ENCODE measurements at regions not wholly inside any gene's neighbourhood (a gene's known extent, or its start where the extent isn't known, plus 50 kb on each side); places are given as distances from the start of the nearest gene placed in this dataset.

DNA sequence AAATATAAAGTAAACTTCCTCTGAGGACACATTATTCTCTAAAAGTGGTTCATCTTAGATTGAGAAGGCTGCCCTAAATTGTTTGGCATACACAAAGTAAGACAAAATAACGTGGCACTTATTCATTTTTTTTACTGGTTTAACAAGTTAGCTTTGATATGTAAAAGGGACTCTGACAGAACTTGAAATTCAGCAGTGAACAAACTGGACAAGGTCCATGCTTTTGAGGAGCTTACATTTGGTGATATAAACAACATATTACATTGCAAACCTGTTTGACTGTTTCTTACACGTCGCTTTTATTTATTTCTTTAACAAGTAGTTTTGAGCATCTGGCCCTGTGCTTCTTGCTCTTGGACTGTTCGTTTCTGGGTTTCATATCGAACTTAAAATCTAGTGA, 253.1 kb upstream of the POM121L12 start:
- no peaks in the 10 kb centered on the region for H3K36me3 ChIP-seq (ENCODE audit: insufficient read depth, low read length)
- H3K9ac ChIP-seq (ENCODE audit: insufficient read length), result no peak overlapping the region
- H3K4me3 ChIP-seq, result no peak overlapping the region
- no peak overlapping the region for H3K27ac ChIP-seq
- DNase-seq (ENCODE audit: low read depth, low spot score), result no peak
- no peaks in the 10 kb centered on the region for H3K9me3 ChIP-seq (ENCODE audit: low read depth, low read length)
- no peak for TF ChIP-seq EZH2 (IDR thresholded peaks at IDR 0.05)
- no peak for TF ChIP-seq POLR2AphosphoS5 (IDR thresholded peaks at IDR 0.05; ENCODE audit: borderline replicate concordance, low read depth, low read length)

DNA sequence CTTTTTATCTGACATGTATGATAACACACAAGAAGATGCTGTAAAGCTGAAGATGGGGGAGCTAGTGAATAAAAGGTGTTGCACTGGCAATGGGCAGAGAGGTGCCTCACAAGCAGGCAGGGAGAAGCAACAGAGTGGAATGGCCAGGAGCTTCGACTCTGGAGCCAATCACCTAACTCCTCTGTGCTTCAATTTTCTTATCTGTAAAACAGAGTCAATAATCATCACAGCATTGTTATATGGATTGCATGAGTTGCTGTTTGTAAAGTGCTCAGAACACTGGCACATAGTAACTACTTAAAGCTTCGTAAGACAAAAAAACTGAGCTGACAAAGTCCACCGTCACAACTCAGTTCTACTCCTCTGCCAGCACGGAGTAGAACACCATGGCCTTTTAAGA, 254.2 kb upstream of the POM121L12 start:
- no peak for DNase-seq (ENCODE audit: low read depth, low spot score)
- Histone ChIP-seq H3K4me3 (no peak overlapping the region), H3K9me3 (ENCODE audit: low read depth, low read length) (no peaks in the 10 kb centered on the region), H3K27ac (no peak overlapping the region), H3K36me3 (ENCODE audit: insufficient read depth, low read length) (no peaks in the 10 kb centered on the region), H3K9ac (ENCODE audit: insufficient read length) (no peak overlapping the region)
- TF ChIP-seq POLR2AphosphoS5 (IDR thresholded peaks at IDR 0.05; ENCODE audit: borderline replicate concordance, low read depth, low read length), result no peak
- TF ChIP-seq FOXP2 (optimal IDR thresholded peaks at IDR 0.05; ENCODE audit: control extremely low read depth, extremely low read length, insufficient read depth), result no peak
- no peak for TF ChIP-seq EZH2 (IDR thresholded peaks at IDR 0.05)

DNA sequence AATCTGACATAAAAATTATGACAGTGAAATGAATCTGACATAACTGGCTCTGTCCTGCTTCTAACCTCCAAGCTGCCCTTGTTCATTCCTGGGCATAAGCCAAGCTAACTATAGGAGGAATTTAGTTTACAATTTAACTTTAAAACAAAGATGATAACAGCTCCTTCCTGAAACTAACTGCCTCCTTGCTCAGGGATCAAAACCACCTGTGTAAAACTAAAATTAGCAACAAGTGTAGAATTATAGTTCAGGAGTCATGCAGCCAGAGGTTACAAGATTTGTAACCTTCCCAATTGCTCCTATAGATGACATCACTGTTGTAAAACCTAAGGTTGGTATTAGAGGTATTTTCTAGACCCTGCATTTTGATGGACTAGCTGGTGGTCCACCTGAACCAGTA, 256.4 kb upstream of the POM121L12 start:
- Histone ChIP-seq H3K27ac (no peak overlapping the region), H3K9ac (ENCODE audit: insufficient read length) (no peak overlapping the region), H3K4me3 (no peak overlapping the region), H3K9me3 (ENCODE audit: low read depth, low read length) (no peaks in the 10 kb centered on the region), H3K36me3 (ENCODE audit: insufficient read depth, low read length) (no peaks in the 10 kb centered on the region)
- no peak for TF ChIP-seq FOXP2 (optimal IDR thresholded peaks at IDR 0.05; ENCODE audit: control extremely low read depth, extremely low read length, insufficient read depth)
- no peak for TF ChIP-seq EZH2 (IDR thresholded peaks at IDR 0.05)
- no peak for TF ChIP-seq POLR2AphosphoS5 (IDR thresholded peaks at IDR 0.05; ENCODE audit: borderline replicate concordance, low read depth, low read length)
- no peak for DNase-seq (ENCODE audit: low read depth, low spot score)

DNA sequence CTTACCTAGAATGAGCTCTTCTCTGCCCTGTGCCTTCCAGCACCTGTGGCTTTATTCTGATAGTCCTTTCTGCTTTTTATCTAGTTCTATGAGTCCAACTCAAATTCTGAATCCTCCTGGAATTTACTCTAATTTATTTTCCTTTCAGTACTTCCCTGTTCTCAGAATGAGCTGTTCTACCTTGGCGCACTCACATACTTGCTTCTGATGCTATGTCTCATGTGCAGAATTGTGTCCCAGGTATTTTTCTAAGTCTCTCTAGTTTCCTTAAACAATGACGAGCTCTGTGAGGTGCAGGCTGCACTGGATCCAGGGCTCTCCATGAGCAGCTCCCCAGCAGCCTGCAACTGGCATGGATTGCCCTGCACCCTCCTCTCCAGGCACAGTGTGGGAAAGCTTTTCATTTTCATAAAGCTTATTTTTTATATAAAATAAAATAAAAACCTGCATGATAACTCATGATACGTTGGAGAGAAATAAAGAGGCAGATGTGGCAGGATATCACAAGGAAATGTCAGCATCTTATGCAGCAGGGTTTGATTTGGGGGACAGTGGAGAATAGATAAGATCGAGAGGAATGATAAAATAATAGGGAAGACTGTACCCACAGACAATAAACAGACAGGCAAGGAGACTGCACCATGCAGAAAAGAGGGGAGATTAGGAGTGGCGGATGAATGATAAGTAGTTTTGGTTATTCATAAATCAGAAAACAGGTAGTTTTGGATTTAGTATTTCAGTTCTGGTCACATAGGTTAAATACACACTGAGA, 258.2 kb upstream of the POM121L12 start:
- no peak overlapping the region for H3K27ac ChIP-seq
- H3K9ac ChIP-seq (ENCODE audit: insufficient read length), result no peak overlapping the region
- no peaks in the 10 kb centered on the region for H3K9me3 ChIP-seq (ENCODE audit: low read depth, low read length)
- TF ChIP-seq POLR2AphosphoS5 (IDR thresholded peaks at IDR 0.05; ENCODE audit: borderline replicate concordance, low read depth, low read length) (no peak), FOXP2 (optimal IDR thresholded peaks at IDR 0.05; ENCODE audit: control extremely low read depth, extremely low read length, insufficient read depth) (no peak), EZH2 (IDR thresholded peaks at IDR 0.05) (no peak)
- H3K36me3 ChIP-seq (ENCODE audit: insufficient read depth, low read length), result no peaks in the 10 kb centered on the region
- H3K4me3 ChIP-seq, result no peak overlapping the region
- DNase-seq (ENCODE audit: low read depth, low spot score), result no peak

DNA sequence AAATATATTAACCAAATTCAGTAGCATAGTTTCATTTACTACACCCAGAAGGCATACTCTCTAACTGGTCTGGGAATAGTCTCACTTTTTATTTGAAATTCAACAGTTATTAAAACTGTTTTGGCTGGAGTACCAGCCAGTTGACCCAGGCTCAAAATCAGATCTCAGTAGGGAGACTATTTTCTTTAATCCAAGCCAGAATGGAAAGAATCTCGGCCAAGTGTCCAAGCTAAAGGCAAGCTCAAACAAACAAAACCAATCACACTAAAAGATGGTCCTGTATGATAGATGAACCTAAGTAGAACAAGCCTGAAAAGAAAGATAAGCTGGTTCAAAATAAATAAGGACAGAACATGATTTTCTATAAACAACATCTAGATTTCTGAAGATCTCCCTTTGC, 259.6 kb upstream of the POM121L12 start:
- Histone ChIP-seq H3K9ac (ENCODE audit: insufficient read length) (no peak overlapping the region), H3K9me3 (ENCODE audit: low read depth, low read length) (no peaks in the 10 kb centered on the region), H3K4me3 (no peak overlapping the region), H3K36me3 (ENCODE audit: insufficient read depth, low read length) (no peaks in the 10 kb centered on the region), H3K27ac (no peak overlapping the region)
- no peak for TF ChIP-seq POLR2AphosphoS5 (IDR thresholded peaks at IDR 0.05; ENCODE audit: borderline replicate concordance, low read depth, low read length)
- no peak for TF ChIP-seq EZH2 (IDR thresholded peaks at IDR 0.05)
- no peak for TF ChIP-seq FOXP2 (optimal IDR thresholded peaks at IDR 0.05; ENCODE audit: control extremely low read depth, extremely low read length, insufficient read depth)
- no peak for DNase-seq (ENCODE audit: low read depth, low spot score)

DNA sequence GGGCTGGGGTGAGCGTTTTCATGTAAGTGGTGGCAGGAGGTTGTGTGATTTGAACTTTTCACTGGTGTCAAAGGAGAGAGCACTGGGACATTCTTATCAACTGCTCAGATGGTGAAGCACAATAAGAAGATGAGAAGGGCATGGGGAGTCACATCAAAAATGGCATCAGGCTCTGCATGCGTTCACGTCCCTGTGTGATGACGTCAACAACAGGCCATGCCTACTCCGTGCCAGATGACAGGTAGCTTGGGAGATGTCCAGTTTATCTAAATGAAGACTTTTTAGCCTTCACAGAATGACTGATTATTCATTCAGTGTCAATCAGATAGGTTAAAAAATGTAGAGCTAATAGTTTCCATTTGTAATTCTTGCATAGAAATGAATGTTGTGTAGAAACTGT, 264.3 kb upstream of the POM121L12 start:
- H3K27ac ChIP-seq, result no peak overlapping the region
- no peaks in the 10 kb centered on the region for H3K9me3 ChIP-seq (ENCODE audit: low read depth, low read length)
- no peak overlapping the region for H3K4me3 ChIP-seq
- no peak for TF ChIP-seq FOXP2 (optimal IDR thresholded peaks at IDR 0.05; ENCODE audit: control extremely low read depth, extremely low read length, insufficient read depth)
- no peak for TF ChIP-seq EZH2 (IDR thresholded peaks at IDR 0.05)
- TF ChIP-seq POLR2AphosphoS5 (IDR thresholded peaks at IDR 0.05; ENCODE audit: borderline replicate concordance, low read depth, low read length), result no peak
- no peak overlapping the region for H3K9ac ChIP-seq (ENCODE audit: insufficient read length)
- no peak for DNase-seq (ENCODE audit: low read depth, low spot score)
- H3K36me3 ChIP-seq (ENCODE audit: insufficient read depth, low read length), result no peaks in the 10 kb centered on the region

DNA sequence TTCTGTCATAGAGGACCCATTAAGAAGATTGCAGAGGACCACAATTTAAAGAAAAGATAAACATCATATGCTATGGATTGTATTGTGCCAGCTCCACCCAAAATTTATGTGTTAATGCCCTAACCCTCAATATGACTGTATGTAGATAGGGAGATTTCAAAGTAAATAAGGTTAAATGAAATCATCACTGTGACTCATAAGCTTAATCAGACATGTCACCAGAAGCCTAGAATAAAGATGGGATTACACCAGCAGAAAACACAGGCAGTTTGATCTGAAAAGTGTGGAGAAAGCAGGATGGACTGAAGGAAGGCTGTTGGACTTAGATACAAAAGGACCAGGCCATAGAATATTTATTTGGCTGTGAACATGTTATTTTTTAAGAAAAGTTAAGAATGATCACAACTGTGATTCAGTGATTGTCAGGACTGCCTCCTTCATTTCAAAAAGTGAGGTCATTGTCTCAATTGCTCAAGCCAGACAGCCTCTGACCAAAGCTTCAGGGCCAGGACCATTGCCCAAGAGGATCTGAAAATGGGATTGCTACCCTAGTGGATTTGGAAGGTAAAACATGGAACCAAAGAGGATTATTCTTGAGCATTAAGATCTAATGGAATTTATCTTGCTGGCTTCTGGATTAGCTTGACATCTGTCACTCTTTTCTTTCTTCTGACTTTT, 270.8 kb upstream of the POM121L12 start:
- Histone ChIP-seq H3K36me3 (ENCODE audit: insufficient read depth, low read length) (no peaks in the 10 kb centered on the region), H3K27ac (no peak overlapping the region), H3K9ac (ENCODE audit: insufficient read length) (no peak overlapping the region), H3K4me3 (no peak overlapping the region), H3K9me3 (ENCODE audit: low read depth, low read length) (no peaks in the 10 kb centered on the region)
- TF ChIP-seq POLR2AphosphoS5 (IDR thresholded peaks at IDR 0.05; ENCODE audit: borderline replicate concordance, low read depth, low read length), result no peak
- no peak for DNase-seq (ENCODE audit: low read depth, low spot score)

DNA sequence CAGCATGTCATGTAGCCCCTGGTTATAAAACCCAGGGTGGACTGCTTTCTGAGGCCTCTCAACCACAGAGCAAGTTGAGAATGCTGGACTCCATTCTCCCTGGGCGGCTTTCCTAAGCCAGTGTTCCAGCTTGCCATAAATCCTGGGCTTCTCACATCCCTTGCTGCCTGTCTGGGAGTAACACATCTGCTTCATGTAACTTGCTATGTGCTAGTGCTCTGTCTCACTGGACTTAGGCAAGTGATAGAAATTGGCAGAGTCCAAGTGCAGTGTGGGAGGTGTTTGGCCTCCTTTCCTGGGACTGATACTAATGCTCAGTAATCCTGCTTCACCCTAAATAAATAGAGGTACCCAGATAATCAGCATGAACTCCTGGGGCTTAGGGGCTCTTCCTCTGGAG, 277.1 kb upstream of the POM121L12 start:
- Histone ChIP-seq H3K27ac (no peak overlapping the region), H3K9ac (ENCODE audit: insufficient read length) (no peak overlapping the region), H3K4me3 (no peak overlapping the region), H3K36me3 (ENCODE audit: insufficient read depth, low read length) (no peaks in the 10 kb centered on the region), H3K9me3 (ENCODE audit: low read depth, low read length) (no peaks in the 10 kb centered on the region)
- DNase-seq (ENCODE audit: low read depth, low spot score), result no peak
- TF ChIP-seq POLR2AphosphoS5 (IDR thresholded peaks at IDR 0.05; ENCODE audit: borderline replicate concordance, low read depth, low read length) (no peak), FOXP2 (optimal IDR thresholded peaks at IDR 0.05; ENCODE audit: control extremely low read depth, extremely low read length, insufficient read depth) (no peak)

DNA sequence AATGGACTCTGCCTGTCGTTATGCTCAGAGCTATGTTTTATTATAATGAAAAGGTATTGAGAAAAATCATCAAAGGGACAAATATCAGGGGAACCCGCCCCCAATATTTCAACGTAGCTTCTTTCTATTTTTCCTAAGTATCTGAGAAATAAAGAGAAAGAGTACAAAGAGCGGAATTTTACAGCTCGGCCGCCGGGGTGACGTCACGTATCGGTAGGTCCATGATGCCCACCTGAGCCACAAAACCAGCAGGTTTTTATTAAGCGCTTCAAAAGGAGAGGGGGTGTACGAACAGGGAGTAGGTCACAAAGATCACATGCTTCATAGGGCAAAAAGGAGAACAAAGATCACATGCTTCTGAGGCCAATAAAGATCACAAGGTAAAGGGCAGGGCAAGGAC, 281.6 kb upstream of the POM121L12 start:
- Histone ChIP-seq H3K9ac (ENCODE audit: insufficient read length) (no peak overlapping the region), H3K27ac (no peak overlapping the region), H3K4me3 (no peak overlapping the region), H3K36me3 (ENCODE audit: insufficient read depth, low read length) (no peaks in the 10 kb centered on the region), H3K9me3 (ENCODE audit: low read depth, low read length) (no peaks in the 10 kb centered on the region)
- DNase-seq (ENCODE audit: low read depth, low spot score), result no peak
- TF ChIP-seq EZH2 (IDR thresholded peaks at IDR 0.05) (no peak), POLR2AphosphoS5 (IDR thresholded peaks at IDR 0.05; ENCODE audit: borderline replicate concordance, low read depth, low read length) (no peak), FOXP2 (optimal IDR thresholded peaks at IDR 0.05; ENCODE audit: control extremely low read depth, extremely low read length, insufficient read depth) (no peak)
